ENCODE measurements at regions not wholly inside any gene's neighbourhood (a gene's known extent, or its start where the extent isn't known, plus 50 kb on each side); places are given as distances from the start of the nearest gene placed in this dataset.

DNA sequence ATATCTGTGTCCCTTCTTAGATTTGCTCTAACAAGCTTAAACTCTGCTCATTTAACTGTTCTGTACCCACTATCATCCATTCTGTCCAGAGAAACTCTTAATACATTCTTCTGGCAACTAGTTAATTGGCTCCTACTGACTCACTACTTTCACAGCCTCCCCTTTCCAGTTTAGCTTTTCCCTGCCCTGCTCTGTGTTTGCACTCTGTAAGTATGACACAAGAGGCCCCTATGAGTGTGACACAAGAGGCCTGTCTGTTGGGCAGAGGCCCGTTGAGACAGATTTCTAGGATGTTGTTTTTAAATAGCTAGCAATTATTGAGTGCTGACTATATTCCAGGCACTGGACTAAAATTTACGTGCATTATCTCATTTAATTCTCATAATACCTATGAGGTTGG lies 246.0 kb upstream of the DAAM1 start:
- TF ChIP-seq POLR2A (IDR thresholded peaks at IDR 0.05; ENCODE audit: low read depth, low read length) (no peak), POLR2AphosphoS5 (IDR thresholded peaks at IDR 0.05; ENCODE audit: low read depth, low read length) (no peak), TAF1 (IDR thresholded peaks at IDR 0.05; ENCODE audit: borderline replicate concordance, low read depth, low read length) (no peak)
